HG03060 (cell line): ENCODE measurements at regions not wholly inside any gene's neighbourhood (a gene's known extent, or its start where the extent isn't known, plus 50 kb on each side); places are given as distances from the start of the nearest gene placed in this dataset.

Source experiments
- ATAC-seq: cut with Tn5 transposase; IDR thresholded peaks from one replicate; pipeline ENCODE4 v1.9.1; 2021; ENCODE audit warnings: low read depth, moderate number of reproducible peaks; ENCODE audit not compliant: unreplicated experiment

DNA sequence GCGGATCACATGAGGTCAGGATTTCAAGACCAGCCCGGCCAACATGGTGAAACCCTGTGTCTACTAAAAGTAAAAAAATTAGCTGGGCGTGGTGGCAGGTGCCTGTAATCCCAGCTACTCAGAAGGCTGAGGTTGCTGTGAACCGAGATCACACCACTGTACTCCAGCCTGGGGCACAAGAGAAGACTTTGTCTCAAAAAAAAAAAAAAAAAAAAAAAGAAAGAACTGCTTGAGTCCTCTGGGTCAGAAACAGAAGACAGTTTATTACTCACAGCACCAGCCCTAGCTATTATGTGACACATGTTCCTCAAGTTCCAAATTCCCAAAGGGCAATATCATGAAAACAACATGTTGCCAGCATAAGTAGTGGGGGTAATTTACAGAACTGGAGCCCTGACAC, 1014.1 kb upstream of the RAG2 start:
- ATAC-seq, result no peak

GRCh38 chr11:37605229-37605628, 1007.2 kb upstream of the RAG2 start:
- ATAC-seq, result no peak

DNA sequence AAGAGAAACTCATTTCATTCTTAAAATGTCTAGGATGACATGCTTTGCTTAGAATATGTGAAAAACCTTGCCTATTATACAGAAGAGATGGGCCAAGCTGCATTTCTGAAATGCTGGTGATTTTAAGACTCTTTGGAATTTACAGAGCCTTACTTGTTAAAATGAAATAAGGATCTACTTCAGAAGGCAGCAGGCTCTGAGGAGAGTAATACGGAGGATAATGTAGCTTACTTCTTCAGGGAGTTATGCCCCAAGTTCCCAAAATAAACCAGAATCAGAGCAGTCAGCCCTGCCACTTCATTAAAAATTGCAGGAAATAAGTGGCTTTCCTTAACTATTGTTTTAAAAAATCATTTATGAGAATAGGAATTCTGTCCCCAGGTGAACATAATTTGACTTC, 1000.3 kb upstream of the RAG2 start:
- ATAC-seq, result no peak

GRCh38 chr11:37597776-37598175, 999.7 kb upstream of the RAG2 start:
- no peak for ATAC-seq

DNA sequence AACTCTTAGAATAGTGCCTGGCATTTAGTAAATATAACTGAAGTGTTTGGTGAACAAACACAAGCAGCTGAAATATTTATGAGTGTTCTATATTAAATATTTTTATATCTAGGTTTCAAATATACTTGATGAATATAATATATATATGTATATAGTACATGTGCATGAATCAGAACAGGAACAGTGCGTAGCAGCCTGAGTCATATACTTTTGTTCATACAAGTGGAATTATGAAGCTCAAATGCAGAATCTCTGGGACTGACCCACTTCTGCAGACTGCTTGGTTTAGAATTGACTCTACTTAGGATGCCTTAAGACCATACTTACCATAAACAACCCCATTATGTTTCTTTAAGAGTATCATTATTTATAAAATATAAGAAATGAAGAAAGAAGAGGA, 997.8 kb upstream of the RAG2 start:
- no peak for ATAC-seq

GRCh38 chr11:37574361-37574760, 976.3 kb upstream of the RAG2 start:
- ATAC-seq, result no peak

- ATAC-seq, result no peak
These were observed 974.6 kb upstream of the RAG2 start for GRCh38 chr11:37572491-37573171.

DNA sequence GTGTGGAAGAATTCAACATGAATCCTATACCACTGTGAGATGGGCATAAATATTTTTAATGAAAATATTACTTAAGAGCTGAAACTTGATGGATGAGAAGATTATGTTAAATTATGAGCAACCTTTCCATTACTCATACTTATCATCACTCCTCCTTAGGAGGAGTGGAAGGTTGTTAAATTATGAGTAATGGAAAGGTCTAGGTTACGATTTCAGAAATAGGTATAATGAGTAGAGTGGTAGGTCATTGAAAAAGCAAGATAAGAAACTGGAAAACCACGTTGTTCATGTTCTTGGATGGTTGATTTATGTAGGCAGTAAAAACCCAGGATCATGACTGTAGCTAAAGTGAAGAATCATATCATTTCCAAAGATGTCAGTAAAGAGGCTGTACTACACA, 973.2 kb upstream of the RAG2 start:
- ATAC-seq, result no peak

DNA sequence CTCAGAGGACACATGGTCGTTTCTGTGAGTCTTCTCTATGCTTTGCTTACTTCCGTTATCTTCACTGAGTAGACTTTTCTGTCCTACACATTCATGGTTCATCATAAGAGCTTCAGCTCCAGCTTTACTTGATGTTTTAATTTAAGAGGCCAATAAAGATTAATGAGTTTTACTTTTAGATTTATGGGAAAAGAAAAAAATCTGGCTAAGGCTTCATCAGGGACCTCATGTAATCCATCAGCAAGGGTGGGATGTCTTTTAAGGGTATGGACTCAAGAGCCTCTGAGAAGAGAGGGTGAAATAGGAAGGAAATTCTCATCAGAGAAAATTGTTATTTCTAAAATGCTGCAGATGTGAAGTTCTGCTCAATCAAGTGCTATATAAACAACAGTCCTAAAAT, 963.0 kb upstream of the RAG2 start:
- ATAC-seq, result no peak

DNA sequence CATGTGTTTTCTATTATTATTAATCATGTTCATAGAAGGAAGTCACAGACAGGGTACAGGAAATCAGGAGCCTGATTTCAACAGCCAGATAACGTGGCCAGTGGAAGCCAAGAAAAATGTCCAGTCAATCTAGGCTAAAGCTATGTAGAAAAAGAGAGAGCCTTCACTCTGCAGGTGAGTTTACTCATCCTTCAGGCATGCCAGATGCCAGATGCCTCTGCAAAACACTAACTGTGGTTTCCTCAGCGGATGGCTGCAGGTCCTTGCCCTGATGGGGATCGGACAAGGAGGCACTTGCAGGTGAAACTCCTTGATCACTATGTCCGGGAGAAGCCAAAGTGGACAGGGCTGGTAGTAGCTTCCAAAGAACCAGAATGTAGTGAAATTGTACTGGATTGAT, 962.3 kb upstream of the RAG2 start:
- no peak for ATAC-seq

- ATAC-seq, result no peak
These were observed 960.7 kb upstream of the RAG2 start for GRCh38 chr11:37558619-37559210.

GRCh38 chr11:37557990-37558389, 960.0 kb upstream of the RAG2 start:
- no peak for ATAC-seq

GRCh38 chr11:37552284-37552683, 954.2 kb upstream of the RAG2 start:
- ATAC-seq, result no peak

DNA sequence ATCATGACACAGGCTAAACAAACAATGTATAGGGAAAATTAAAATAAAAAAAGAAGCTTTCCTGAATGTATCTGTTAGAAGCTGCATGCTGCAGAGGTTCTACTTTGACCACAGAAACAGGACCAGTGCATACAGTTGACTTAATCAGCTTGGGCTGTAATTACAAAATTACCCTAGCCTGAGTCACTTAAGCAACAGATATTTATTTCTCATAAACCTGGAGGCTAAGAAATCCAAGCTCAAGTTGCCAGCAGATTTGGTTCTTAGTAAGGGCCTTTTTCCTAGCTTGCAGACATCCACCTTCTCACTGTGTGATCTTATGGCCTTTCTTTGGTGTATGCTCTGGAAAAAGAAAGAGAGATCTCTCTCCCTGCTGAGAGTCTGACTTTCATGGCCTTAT, 946.5 kb upstream of the RAG2 start:
- ATAC-seq, result no peak

DNA sequence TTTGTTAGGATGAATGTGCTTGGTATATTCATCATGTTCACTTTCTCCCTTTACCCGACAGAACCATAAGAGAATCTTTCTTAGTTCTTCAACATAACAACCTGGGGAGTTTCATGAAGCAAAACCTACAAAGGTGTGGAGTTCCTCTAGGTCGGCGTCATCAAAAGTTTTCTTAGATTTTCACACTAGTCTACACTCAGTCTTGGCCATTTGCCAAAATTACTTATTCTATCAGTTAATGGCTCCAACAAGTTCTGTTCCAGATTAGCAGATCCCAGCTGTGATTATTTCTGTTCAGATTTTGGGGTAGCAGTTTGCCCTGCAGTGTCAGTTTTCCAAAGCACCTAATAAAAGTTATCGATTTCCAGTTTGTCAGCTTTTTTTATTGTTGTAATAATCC, 935.8 kb upstream of the RAG2 start:
- no peak for ATAC-seq

DNA sequence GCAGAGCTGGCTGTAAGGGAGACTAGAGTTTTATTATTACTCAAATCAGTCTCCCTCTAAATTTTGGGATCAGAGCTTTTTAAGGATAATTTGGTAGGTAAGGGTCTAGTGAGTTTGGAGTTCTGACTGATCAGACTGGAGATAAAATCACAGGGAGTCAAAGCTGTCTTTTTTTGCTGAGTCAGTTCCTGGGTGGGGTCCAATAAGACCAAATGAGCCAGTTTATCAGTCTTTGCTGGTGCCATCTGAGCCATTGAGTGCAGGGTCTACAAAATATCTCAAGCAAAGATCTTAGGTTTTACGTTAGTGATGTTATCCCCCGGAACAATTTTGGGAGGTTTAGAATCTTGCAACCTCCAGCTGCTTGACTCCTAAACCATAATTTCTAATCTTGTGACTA, 935.1 kb upstream of the RAG2 start:
- no peak for ATAC-seq

GRCh38 chr11:37532271-37532670, 934.2 kb upstream of the RAG2 start:
- ATAC-seq, result no peak

- ATAC-seq, result no peak
These were observed 929.5 kb upstream of the RAG2 start for GRCh38 chr11:37527545-37527944.

DNA sequence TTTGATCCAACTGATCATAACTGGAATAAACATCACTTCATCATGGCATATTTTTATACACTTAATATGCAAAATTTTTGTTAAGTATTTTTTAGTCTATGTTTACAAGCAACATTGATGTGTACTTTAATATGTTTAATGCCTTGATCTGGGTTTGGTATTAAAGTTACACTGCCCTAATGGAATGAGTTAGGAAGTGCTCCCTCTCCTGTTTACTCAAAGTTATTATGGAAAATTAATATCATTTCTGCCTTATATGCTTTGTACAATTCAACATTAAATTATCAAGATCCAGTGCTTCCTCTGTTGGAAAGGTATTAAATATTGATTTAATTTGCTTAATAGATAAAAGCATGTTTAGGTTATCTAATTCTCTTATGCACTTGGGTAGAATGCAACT, 927.3 kb upstream of the RAG2 start:
- no peak for ATAC-seq

GRCh38 chr11:37519781-37520180, 921.7 kb upstream of the RAG2 start:
- ATAC-seq, result no peak

- no peak for ATAC-seq
These were observed 914.2 kb upstream of the RAG2 start for GRCh38 chr11:37512156-37512780.

- ATAC-seq, result no peak
These were observed 913.4 kb upstream of the RAG2 start for GRCh38 chr11:37511425-37511933.
